Muscle layer of duodenum (tissue), 2 donors: ENCODE measurements at regions not wholly inside any gene's neighbourhood (a gene's known extent, or its start where the extent isn't known, plus 50 kb on each side); places are given as distances from the start of the nearest gene placed in this dataset.
A peak's percentile ranks its signal among the peaks of the same experiment; 100 is the strongest.

Source experiments
- H3K27ac ChIP-seq: one replicate; pipeline ENCODE4 v1.7.0; 2013; ENCODE audit warnings: mild to moderate bottlenecking, low read length
- H3K27me3 ChIP-seq: one replicate; pipeline ENCODE4 v1.7.0; 2013; ENCODE audit warnings: low read depth, mild to moderate bottlenecking, control low read depth, low read length
- H3K36me3 ChIP-seq, 2 donors: one replicate each; pipeline ENCODE4 v1.7.0; 2013; ENCODE audit warnings: low read length in 2 of 2, control low read depth in 1 of 2, mild to moderate bottlenecking in 1 of 2; ENCODE audit not compliant: insufficient read depth in 2 of 2, control insufficient read depth in 1 of 2
- H3K4me1 ChIP-seq, 2 donors: one replicate each; pipeline ENCODE4 v1.7.0; 2013; ENCODE audit warnings: low read length in 2 of 2, mild to moderate bottlenecking in 2 of 2, control low read depth in 1 of 2, moderate library complexity in 1 of 2; ENCODE audit not compliant: insufficient read depth in 2 of 2, control insufficient read depth in 1 of 2
- H3K4me3 ChIP-seq, 2 donors: one replicate each; pipeline ENCODE4 v1.7.0; 2013; ENCODE audit warnings: low read length in 2 of 2, low read depth in 1 of 2, mild to moderate bottlenecking in 1 of 2
- H3K9me3 ChIP-seq, 2 donors: one replicate each; pipeline ENCODE4 v1.7.0; 2013; ENCODE audit warnings: low read length in 2 of 2, control low read depth in 1 of 2, mild to moderate bottlenecking in 1 of 2; ENCODE audit not compliant: control insufficient read depth in 1 of 2
- donor health status: healthy.

DNA sequence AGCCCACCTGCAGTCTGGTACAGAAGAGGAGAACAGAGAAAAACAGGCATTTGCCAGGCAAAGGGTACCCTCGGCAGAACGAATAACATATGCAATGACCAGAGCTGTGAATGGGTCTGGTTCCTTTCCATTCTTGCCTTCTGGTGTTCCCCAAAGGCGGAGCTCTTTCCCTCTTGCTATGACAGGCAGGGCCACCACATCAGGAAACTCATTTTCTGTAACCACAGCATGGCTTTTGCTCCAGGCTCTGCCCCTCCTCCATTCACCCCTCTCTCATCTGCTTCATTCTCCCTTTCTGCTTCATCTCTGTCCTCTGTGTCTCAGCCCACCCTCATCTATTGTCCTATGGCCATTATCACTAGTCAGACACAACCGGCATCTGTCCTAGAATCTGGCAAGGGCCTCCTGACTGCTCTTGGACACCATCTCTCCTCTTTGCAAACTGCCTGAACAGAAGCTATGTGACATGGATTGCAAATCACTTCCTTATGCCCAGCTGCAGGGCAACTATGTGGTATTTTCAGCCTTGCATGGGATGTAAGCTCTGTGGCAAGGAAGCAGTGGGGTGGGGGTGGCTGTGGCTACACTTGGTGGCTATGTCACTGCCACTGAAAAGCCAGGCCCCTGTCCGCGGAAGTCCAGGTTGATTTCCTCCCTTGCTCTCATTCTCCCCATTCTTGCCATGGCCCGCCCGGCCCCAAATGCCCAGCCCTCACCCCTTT, 78.8 kb upstream of the ABCD3 start:
- Histone ChIP-seq H3K4me1 (peaks cover 0 to 3% of the 10 kb centered on the region in 2 donors), H3K9me3 (no peaks in the 10 kb centered on the region), H3K4me3 (no peak overlapping the region), H3K27ac (no peak overlapping the region), H3K36me3 (no peaks in the 10 kb centered on the region), H3K27me3 (no peaks in the 10 kb centered on the region)

DNA sequence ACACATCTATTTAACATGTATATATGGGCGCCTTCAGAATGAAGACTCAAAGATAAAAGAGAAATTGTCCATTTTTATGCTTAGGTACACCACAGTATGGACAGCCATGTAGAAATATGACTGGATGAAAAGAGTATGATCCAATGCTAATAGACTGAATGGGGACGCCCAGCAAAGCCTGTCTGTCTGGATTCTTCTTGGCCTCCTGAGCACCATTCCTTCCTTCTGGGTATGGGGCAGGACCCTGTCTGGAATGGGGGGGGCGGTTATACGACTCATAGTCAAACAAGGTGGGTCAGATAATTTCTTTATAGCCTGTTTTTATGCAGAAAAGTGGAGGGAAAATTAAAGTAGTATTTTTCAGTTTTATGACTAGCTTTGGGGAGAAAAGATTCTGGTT, 81.2 kb upstream of the ABCD3 start:
- H3K4me3 ChIP-seq, result no peak overlapping the region
- H3K36me3 ChIP-seq, result no peaks in the 10 kb centered on the region
- H3K27ac ChIP-seq, result no peak overlapping the region
- H3K27me3 ChIP-seq, result no peaks in the 10 kb centered on the region
- no peaks in the 10 kb centered on the region for H3K9me3 ChIP-seq
- peaks cover 0 to 4% of the 10 kb centered on the region in 2 donors for H3K4me1 ChIP-seq

DNA sequence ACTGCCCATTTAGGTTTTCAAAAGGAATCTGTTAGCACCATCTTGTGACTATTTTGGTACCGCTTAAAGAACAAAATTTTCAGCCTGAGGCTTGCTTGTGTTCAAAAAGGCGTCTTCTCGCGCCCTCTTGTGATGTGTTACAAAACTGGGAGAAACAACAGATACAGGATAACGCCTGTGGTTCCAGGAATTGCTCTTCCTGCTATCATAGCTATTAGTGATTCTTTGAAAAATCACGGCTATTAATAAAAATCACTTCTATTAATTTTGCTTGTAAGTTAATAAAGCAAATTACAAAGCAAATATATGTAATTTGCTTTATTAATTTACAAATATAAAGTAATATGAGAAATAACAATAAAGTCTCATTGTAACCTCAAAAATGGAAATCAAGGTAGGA, 82.2 kb upstream of the ABCD3 start:
- no peaks in the 10 kb centered on the region for H3K36me3 ChIP-seq
- H3K27ac ChIP-seq, result no peak overlapping the region
- H3K27me3 ChIP-seq, result no peaks in the 10 kb centered on the region
- no peaks in the 10 kb centered on the region for H3K9me3 ChIP-seq
- no peak overlapping the region for H3K4me3 ChIP-seq
- peaks cover 0 to 4% of the 10 kb centered on the region in 2 donors for H3K4me1 ChIP-seq

DNA sequence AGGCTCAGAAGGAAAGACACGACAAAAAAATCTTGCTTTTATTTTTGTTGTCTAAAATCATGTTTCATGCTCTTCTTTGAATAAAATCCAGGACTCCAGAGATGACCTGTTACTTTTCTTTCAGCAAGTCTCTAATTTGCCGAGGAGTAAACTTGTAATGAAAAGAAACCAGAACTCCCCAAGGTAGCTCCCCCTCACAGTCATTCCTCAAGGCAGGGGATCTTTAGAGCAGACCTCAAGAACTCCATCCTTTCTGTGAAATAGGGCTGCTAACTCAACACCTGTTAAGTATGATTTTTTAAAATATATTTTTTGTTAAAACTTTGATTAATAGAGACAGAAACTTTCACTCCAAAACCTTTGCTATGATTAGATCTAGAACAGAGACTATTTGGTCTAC, 82.7 kb upstream of the ABCD3 start:
- H3K9me3 ChIP-seq, result no peaks in the 10 kb centered on the region
- H3K36me3 ChIP-seq, result no peaks in the 10 kb centered on the region
- peaks cover 0 to 4% of the 10 kb centered on the region in 2 donors for H3K4me1 ChIP-seq
- H3K27me3 ChIP-seq, result no peaks in the 10 kb centered on the region
- no peak overlapping the region for H3K27ac ChIP-seq
- H3K4me3 ChIP-seq, result no peak overlapping the region

DNA sequence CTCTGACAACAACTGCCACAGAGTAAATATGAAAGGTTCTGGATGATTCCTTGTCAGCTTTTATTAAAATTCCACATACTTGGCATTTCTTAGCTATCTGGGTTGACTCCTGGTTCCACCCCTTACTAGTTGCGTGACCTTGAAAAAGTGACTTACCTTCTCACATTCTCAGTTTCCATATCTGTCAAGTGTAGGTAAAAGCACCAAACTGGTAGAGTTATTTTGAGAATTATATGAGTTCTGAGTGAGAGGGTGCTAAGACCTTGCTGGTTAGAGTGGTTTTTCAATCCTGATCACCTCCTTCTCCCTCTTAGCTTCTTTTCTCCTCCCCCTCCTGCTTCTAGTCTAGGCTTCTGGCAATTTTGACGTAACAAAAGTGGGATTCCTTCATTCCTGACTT, 83.4 kb upstream of the ABCD3 start:
- Histone ChIP-seq H3K36me3 (no peaks in the 10 kb centered on the region), H3K4me3 (no peak overlapping the region), H3K4me1 (peaks cover 0 to 7% of the 10 kb centered on the region in 2 donors), H3K27me3 (no peaks in the 10 kb centered on the region), H3K27ac (peak overlapping the region; percentile 3), H3K9me3 (no peaks in the 10 kb centered on the region)

DNA sequence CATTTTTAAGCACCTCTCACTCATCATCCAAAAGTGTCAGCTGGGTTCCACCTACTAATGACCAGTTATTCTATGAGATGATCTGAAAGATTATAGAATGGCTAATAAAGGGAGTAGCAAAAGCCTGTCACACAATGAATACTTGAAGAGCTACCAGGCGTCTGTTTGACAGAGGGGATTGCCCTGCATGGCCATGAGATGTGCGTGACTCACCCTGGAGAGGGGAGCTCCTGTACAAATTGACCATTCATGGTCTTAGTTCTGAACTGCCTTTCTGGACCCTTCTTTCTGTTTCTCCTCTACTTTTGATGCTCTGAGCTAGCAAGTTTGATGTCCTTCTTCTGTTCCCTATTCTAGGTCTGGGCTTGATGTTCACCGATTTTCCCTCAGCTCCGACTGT, 85.2 kb upstream of the ABCD3 start:
- no peaks in the 10 kb centered on the region for H3K36me3 ChIP-seq
- H3K27ac ChIP-seq, result no peak overlapping the region
- H3K4me3 ChIP-seq, result no peak overlapping the region
- no peaks in the 10 kb centered on the region for H3K9me3 ChIP-seq
- H3K4me1 ChIP-seq, result peaks cover 0 to 7% of the 10 kb centered on the region in 2 donors
- H3K27me3 ChIP-seq, result no peaks in the 10 kb centered on the region

DNA sequence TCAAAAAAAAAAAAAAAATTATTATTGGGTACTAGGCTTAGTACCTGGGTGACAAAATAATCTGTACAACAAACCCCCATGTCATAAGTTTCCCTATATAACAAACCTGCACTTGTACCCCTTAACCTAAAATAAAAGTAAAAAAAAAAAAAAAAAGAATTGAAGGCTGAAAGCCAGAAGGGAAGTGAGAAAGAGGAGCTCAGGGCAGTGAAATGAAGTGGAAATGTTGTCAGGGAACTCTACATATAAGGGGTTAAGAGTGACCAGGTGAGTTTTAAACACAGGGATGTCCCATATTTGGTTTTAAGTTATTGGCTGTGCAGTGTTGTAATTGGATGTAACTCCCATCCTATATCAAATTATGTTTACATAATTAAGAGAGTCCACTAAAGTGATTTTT, 85.7 kb upstream of the ABCD3 start:
- Histone ChIP-seq H3K36me3 (no peaks in the 10 kb centered on the region), H3K9me3 (no peaks in the 10 kb centered on the region), H3K4me1 (peaks cover 0 to 7% of the 10 kb centered on the region in 2 donors), H3K4me3 (no peak overlapping the region), H3K27me3 (no peaks in the 10 kb centered on the region), H3K27ac (no peak overlapping the region)

DNA sequence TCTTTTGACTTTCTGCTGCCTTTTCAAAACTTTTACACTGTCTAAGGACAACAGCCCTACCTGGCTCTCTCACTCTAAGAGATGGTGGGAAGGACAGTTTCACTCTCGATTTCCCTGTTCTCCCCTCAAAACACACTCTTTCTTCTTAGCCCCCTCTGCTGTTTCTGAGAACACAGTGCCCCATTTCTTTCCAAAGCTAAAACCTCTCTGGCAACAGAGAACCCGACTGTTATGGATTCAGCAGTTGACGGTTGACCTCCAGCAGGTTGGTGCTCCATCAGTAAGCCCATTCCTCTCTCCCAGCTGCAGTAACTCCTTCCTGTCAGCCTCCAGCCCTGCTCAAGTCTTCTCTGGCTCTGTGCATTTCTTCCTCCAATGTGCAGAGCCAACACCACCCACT, 88.2 kb upstream of the ABCD3 start:
- Histone ChIP-seq H3K4me3 (no peak overlapping the region), H3K9me3 (no peaks in the 10 kb centered on the region), H3K4me1 (peaks cover 0 to 7% of the 10 kb centered on the region in 2 donors), H3K36me3 (no peaks in the 10 kb centered on the region), H3K27ac (no peak overlapping the region), H3K27me3 (no peaks in the 10 kb centered on the region)

DNA sequence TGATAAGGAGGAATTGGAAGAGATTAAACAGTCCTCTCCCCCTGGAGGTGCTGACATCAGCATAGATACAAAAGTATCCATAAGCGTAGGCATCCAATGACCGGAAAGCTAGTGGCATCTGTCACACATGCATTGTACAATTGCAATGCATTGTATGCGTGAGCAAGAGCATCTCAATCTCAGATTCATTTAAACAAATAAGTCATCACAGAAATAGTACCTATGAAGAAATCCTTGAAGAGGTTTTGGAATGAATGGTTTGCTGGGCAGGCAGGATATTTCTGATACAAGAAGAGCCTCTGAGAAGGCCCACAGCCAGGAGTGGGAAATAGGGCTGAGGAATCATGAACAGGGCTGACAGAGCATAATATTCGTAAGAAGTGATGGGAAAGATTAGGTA, 88.9 kb upstream of the ABCD3 start:
- Histone ChIP-seq H3K27ac (no peak overlapping the region), H3K27me3 (no peaks in the 10 kb centered on the region), H3K36me3 (no peaks in the 10 kb centered on the region), H3K4me3 (no peak overlapping the region), H3K9me3 (no peaks in the 10 kb centered on the region), H3K4me1 (peaks cover 0 to 4% of the 10 kb centered on the region in 2 donors)

DNA sequence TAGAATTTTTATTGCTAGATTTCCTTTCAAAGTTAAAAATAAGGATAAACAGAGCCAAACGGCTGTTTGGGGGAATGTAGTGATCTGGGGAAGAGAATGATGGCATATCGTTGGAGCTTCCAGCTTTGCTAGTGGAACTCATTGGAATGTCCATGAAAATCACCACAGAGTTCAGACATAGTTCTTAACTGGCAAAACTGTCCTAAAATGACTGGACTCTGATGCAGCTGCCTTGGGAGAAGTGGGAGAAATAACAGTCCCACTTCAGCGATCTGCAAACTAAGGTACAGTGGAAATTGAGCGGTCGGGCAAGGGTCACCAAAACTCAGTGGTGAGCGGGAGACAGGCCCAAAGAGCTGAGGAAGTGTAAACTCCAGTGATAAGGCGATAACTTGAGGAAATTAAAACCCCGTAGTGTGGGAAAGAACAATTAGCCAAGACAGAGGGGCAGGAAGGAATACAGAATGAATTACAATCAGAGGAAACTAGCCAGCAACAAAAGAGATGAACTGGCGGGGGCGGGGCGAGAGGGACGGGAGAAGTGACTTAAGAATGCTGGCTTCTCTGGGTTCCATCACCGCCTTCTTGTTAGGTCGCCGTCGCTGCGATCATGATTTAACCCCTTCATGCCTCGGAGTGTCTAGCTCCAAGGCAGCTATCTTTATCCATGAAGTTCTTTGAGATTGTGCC, 89.8 kb upstream of the ARHGAP29 start:
- Histone ChIP-seq H3K4me3 (no peak overlapping the region), H3K4me1 (peaks cover 0 to 3% of the 10 kb centered on the region in 2 donors), H3K36me3 (no peaks in the 10 kb centered on the region), H3K9me3 (no peaks in the 10 kb centered on the region), H3K27ac (peak overlapping the region; percentile 10), H3K27me3 (no peaks in the 10 kb centered on the region)

DNA sequence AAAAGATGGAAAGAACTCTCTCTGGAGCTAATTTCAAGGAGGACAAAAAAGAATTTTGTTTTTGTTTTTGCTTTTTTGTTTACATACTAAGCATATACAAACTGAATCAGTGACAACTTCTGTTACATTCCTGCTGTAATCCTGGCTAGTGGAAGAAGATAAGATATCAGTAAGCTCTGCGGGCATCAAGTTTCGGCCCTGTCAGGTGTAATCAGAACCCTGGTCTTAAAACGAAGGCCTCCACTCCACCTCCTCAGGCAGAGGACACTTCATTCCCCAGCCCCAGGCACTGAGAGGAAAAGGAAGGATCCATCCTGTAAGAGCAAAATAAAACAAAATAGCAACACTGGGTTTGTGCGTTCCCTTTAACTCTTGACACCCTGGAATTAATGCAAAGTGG, 88.9 kb upstream of the ARHGAP29 start:
- H3K9me3 ChIP-seq, result no peaks in the 10 kb centered on the region
- H3K27me3 ChIP-seq, result no peaks in the 10 kb centered on the region
- peaks cover 0 to 3% of the 10 kb centered on the region in 2 donors for H3K4me1 ChIP-seq
- no peak overlapping the region for H3K27ac ChIP-seq
- no peaks in the 10 kb centered on the region for H3K36me3 ChIP-seq
- no peak overlapping the region for H3K4me3 ChIP-seq
